ENCODE measurements at regions not wholly inside any gene's neighbourhood (a gene's known extent, or its start where the extent isn't known, plus 50 kb on each side); places are given as distances from the start of the nearest gene placed in this dataset.

DNA sequence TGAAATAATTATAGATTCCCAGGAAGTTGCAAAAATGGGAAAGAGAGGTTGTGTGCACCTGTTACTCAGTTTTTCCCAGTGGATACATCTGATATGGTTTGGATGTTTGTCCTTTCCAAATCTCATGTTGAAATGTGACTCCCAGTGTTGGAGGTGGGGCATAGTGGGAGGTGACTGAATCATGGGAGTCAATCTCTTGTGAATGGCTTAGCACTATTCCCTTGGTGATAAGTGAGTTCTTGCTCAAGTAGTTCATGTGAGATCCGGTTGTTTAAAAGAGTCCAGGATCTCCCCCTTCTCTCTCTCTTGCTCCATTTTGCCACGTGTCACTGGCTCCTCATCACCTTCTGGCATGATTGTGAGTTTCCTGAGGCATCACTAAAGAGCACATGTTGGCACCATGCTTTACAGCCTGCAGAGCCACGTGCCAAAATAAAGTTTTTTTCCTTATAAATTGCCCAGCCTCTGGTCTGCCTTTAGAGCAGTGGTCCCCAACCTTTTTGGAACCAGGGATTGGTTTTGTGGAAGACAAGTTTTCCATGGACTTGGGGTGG lies 149.2 kb downstream of the RAMP3 start:
- H3K36me3 Mint-ChIP-seq (ENCODE audit: low read depth), result peaks cover 7% of the 10 kb centered on the region; the same call in 1 of the 3 replicates
- no peak overlapping the region for H3K27ac Mint-ChIP-seq
- Histone ChIP-seq H3K79me2 (replicated peaks; ENCODE audit: insufficient read depth) (no peaks in the 10 kb centered on the region), H3K4me1 (ENCODE audit: insufficient read depth) (no peaks in the 10 kb centered on the region), H3K9me2 (ENCODE audit: insufficient read depth) (no peaks in the 10 kb centered on the region), H3F3A (replicated peaks; ENCODE audit: low read depth) (no peaks in the 10 kb centered on the region), H3K27me3 (ENCODE audit: insufficient read depth) (no peaks in the 10 kb centered on the region), H3K4me2 (no peak overlapping the region), H4K20me1 (replicated peaks; ENCODE audit: insufficient read depth) (no peaks in the 10 kb centered on the region), H3K27ac (ENCODE audit: low read depth) (no peak overlapping the region), H2AFZ (no peak overlapping the region), H3K4me3 (no peak overlapping the region), H3K36me3 (ENCODE audit: insufficient read depth) (no peaks in the 10 kb centered on the region)
- TF ChIP-seq, protein P1, sequence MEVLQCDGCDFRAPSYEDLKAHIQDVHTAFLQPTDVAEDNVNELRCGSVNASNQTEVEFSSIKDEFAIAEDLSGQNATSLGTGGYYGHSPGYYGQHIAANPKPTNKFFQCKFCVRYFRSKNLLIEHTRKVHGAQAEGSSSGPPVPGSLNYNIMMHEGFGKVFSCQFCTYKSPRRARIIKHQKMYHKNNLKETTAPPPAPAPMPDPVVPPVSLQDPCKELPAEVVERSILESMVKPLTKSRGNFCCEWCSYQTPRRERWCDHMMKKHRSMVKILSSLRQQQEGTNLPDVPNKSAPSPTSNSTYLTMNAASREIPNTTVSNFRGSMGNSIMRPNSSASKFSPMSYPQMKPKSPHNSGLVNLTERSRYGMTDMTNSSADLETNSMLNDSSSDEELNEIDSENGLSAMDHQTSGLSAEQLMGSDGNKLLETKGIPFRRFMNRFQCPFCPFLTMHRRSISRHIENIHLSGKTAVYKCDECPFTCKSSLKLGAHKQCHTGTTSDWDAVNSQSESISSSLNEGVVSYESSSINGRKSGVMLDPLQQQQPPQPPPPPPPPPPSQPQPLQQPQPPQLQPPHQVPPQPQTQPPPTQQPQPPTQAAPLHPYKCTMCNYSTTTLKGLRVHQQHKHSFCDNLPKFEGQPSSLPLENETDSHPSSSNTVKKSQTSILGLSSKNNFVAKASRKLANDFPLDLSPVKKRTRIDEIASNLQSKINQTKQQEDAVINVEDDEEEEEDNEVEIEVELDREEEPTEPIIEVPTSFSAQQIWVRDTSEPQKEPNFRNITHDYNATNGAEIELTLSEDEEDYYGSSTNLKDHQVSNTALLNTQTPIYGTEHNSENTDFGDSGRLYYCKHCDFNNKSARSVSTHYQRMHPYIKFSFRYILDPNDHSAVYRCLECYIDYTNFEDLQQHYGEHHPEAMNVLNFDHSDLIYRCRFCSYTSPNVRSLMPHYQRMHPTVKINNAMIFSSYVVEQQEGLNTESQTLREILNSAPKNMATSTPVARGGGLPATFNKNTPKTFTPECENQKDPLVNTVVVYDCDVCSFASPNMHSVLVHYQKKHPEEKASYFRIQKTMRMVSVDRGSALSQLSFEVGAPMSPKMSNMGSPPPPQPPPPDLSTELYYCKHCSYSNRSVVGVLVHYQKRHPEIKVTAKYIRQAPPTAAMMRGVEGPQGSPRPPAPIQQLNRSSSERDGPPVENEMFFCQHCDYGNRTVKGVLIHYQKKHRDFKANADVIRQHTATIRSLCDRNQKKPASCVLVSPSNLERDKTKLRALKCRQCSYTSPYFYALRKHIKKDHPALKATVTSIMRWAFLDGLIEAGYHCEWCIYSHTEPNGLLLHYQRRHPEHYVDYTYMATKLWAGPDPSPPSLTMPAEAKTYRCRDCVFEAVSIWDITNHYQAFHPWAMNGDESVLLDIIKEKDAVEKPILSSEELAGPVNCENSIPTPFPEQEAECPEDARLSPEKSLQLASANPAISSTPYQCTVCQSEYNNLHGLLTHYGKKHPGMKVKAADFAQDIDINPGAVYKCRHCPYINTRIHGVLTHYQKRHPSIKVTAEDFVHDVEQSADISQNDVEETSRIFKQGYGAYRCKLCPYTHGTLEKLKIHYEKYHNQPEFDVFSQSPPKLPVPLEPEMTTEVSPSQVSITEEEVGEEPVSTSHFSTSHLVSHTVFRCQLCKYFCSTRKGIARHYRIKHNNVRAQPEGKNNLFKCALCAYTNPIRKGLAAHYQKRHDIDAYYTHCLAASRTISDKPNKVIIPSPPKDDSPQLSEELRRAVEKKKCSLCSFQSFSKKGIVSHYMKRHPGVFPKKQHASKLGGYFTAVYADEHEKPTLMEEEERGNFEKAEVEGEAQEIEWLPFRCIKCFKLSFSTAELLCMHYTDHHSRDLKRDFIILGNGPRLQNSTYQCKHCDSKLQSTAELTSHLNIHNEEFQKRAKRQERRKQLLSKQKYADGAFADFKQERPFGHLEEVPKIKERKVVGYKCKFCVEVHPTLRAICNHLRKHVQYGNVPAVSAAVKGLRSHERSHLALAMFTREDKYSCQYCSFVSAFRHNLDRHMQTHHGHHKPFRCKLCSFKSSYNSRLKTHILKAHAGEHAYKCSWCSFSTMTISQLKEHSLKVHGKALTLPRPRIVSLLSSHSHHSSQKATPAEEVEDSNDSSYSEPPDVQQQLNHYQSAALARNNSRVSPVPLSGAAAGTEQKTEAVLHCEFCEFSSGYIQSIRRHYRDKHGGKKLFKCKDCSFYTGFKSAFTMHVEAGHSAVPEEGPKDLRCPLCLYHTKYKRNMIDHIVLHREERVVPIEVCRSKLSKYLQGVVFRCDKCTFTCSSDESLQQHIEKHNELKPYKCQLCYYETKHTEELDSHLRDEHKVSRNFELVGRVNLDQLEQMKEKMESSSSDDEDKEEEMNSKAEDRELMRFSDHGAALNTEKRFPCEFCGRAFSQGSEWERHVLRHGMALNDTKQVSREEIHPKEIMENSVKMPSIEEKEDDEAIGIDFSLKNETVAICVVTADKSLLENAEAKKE (CRISPR knock-in tag; IDR thresholded peaks at IDR 0.05), result no peak
- TF ChIP-seq JUNB (IDR thresholded peaks at IDR 0.05; ENCODE audit: unreplicated experiment), result no peak
- no peak for TF ChIP-seq ZNF331 (CRISPR knock-in tag; IDR thresholded peaks at IDR 0.05; ENCODE audit: low read depth)
- TF ChIP-seq NANOG (IDR thresholded peaks at IDR 0.05; ENCODE audit: borderline replicate concordance), result no peak
- no peak for TF ChIP-seq EZH2phosphoT487 (IDR thresholded peaks at IDR 0.05; ENCODE audit: unreplicated experiment)
- TF ChIP-seq, protein P2, sequence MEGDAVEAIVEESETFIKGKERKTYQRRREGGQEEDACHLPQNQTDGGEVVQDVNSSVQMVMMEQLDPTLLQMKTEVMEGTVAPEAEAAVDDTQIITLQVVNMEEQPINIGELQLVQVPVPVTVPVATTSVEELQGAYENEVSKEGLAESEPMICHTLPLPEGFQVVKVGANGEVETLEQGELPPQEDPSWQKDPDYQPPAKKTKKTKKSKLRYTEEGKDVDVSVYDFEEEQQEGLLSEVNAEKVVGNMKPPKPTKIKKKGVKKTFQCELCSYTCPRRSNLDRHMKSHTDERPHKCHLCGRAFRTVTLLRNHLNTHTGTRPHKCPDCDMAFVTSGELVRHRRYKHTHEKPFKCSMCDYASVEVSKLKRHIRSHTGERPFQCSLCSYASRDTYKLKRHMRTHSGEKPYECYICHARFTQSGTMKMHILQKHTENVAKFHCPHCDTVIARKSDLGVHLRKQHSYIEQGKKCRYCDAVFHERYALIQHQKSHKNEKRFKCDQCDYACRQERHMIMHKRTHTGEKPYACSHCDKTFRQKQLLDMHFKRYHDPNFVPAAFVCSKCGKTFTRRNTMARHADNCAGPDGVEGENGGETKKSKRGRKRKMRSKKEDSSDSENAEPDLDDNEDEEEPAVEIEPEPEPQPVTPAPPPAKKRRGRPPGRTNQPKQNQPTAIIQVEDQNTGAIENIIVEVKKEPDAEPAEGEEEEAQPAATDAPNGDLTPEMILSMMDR (conservative IDR thresholded peaks at IDR 0.05; ENCODE audit: low read depth in 2 of 2), result no peak
- TF ChIP-seq CREB1 (CRISPR knock-in tag; IDR thresholded peaks at IDR 0.05; ENCODE audit: low read depth), result no peak
- TF ChIP-seq ZNF114 (CRISPR knock-in tag; IDR thresholded peaks at IDR 0.05), result no peak
- TF ChIP-seq STAT1 (IDR thresholded peaks at IDR 0.05; ENCODE audit: unreplicated experiment), result no peak
- TF ChIP-seq, protein P3, sequence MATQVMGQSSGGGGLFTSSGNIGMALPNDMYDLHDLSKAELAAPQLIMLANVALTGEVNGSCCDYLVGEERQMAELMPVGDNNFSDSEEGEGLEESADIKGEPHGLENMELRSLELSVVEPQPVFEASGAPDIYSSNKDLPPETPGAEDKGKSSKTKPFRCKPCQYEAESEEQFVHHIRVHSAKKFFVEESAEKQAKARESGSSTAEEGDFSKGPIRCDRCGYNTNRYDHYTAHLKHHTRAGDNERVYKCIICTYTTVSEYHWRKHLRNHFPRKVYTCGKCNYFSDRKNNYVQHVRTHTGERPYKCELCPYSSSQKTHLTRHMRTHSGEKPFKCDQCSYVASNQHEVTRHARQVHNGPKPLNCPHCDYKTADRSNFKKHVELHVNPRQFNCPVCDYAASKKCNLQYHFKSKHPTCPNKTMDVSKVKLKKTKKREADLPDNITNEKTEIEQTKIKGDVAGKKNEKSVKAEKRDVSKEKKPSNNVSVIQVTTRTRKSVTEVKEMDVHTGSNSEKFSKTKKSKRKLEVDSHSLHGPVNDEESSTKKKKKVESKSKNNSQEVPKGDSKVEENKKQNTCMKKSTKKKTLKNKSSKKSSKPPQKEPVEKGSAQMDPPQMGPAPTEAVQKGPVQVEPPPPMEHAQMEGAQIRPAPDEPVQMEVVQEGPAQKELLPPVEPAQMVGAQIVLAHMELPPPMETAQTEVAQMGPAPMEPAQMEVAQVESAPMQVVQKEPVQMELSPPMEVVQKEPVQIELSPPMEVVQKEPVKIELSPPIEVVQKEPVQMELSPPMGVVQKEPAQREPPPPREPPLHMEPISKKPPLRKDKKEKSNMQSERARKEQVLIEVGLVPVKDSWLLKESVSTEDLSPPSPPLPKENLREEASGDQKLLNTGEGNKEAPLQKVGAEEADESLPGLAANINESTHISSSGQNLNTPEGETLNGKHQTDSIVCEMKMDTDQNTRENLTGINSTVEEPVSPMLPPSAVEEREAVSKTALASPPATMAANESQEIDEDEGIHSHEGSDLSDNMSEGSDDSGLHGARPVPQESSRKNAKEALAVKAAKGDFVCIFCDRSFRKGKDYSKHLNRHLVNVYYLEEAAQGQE (IDR thresholded peaks at IDR 0.05; ENCODE audit: unreplicated experiment), result no peak
- TF ChIP-seq POLR2AphosphoS5 (IDR thresholded peaks at IDR 0.05; ENCODE audit: low read depth), result no peak
- TF ChIP-seq, protein P4, sequence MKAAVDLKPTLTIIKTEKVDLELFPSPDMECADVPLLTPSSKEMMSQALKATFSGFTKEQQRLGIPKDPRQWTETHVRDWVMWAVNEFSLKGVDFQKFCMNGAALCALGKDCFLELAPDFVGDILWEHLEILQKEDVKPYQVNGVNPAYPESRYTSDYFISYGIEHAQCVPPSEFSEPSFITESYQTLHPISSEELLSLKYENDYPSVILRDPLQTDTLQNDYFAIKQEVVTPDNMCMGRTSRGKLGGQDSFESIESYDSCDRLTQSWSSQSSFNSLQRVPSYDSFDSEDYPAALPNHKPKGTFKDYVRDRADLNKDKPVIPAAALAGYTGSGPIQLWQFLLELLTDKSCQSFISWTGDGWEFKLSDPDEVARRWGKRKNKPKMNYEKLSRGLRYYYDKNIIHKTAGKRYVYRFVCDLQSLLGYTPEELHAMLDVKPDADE (IDR thresholded peaks at IDR 0.05), result no peak
- TF ChIP-seq EZH2 (IDR thresholded peaks at IDR 0.05; ENCODE audit: low read depth, unreplicated experiment), result no peak
- H3K9me3 Mint-ChIP-seq, result peaks cover 20% of the 10 kb centered on the region
- DNase-seq (ENCODE audit: low spot score), result no peak
- no peak for ATAC-seq
- no peaks in the 10 kb centered on the region for H3K4me1 Mint-ChIP-seq
- no peak overlapping the region for H3K4me3 Mint-ChIP-seq
- H3K27me3 Mint-ChIP-seq (ENCODE audit: insufficient read depth, low read depth, poor library complexity), result peaks cover 11% of the 10 kb centered on the region

Data from GM23338 (cell line).